Activated CD4-positive, alpha-beta T cell treated with anti-CD3 and anti-CD28 coated beads, Interleukin-2, Interleukin-4, amounts not matched to agents 100 ng/mL and 50 ng/mL, durations not matched to agents 16 hours and 8 hours (primary cell): ENCODE measurements at regions not wholly inside any gene's neighbourhood (a gene's known extent, or its start where the extent isn't known, plus 50 kb on each side); places are given as distances from the start of the nearest gene placed in this dataset.

Experiments used
- DNase-seq: peaks from one replicate; pipeline ENCODE4 v3.0.0-alpha.2; 2020; ENCODE audit warnings: low spot score

GRCh38 chr9:107691664-107692063 lies 202.1 kb upstream of the KLF4 start:
- no peak for DNase-seq

DNA sequence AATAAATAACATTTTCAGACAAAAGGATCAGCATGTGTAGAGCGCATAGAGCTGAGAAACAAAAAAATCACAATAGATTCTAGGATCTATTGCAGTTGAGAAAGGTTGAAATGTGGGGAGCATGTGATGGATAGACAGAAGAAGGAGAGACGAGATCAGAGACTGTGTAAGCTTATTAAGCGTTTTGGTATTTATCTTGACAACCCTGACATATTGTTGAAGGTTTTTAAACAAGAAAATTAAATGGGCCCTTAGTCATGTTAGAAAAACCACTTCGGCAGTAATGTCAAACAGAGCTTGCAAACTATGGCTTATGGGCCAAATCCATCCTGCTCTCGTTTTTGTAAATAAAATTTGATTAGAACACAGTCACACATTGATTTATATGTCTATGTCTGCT lies 200.5 kb upstream of the KLF4 start:
- no peak for DNase-seq

DNA sequence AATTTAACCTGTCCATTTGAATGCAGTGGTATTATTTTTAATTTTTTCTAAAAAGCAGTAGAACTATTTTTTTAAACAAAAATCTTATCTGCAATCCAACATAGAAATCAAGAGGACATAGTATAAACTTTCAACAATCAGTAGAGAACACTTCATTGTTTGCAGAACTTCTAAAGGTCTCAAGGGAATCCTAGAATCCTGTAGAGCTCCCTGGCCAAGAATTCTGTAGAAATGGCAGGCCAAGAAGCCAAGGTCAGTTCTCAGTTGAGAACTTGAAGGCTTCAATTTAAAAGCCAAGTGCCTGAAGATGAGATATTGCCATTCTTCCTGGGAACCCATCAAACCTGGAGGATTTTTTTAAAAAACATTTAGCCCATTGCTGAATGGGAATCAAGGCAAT lies 199.2 kb upstream of the KLF4 start:
- no peak for DNase-seq

DNA sequence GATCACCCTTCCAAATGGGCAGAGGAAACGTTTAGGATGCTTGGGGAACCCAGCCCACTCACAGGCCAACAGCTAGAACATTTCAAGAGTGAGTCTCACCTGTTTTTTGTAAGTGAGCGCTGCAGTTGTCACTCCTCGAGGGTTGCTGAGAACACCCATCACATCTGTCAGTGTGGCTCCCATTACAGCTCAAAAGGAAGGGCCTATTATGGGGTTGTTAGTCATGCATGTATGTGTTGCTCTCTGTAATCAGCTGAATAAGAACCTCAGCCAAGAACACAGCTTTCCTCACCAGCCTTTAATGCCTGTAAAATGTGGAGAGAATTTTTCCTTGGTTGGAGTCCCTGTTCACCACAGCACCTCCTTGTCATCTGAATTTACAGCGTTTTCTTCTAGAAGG lies 196.3 kb upstream of the KLF4 start:
- DNase-seq: no peak

GRCh38 chr9:107685376-107685775 lies 195.8 kb upstream of the KLF4 start:
- no peak for DNase-seq

DNA sequence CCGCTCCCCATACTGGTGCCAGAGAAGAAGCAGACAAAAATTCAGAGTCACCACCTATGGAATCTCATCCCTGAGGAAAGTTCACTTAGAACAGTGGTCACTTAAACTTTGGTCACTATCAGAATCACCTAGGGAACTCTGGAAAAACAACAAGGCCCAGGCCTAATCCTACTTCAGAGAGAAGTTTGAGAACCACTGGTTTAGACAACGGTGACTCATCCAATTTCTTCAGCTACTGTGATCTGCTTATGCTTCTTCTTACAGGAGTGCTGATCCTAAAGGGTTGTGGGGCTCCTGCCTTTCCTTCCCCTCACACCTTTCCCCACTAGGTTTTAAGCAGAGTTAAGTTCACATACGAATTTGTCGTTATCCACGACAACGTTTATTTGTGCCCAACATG lies 194.7 kb upstream of the KLF4 start:
- DNase-seq: no peak

- DNase-seq: no peak
These were observed 194.0 kb upstream of the KLF4 start for GRCh38 chr9:107683566-107683965.

DNA sequence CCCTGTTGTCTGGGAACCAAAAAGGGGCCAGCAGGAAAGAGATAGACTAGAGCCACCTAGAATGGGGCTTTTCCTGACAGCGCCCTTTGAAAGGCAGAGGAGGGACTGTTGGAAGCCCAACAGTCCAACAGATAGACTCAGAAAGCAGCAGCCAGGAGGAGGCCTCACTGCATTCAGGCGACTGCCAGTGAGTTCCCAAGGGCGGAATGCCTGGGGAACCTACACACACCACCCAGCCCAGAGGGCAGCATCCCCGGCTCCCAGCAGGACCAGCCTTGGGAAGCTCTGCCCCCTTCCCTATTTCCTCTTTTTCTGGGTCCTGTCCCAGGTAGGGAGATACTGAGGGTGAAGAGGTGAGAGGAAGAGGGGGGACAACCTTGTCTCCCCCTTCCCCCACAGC lies 192.4 kb upstream of the KLF4 start:
- DNase-seq: no peak

GRCh38 chr9:107675351-107676259 lies 186.0 kb upstream of the KLF4 start:
- no peak for DNase-seq

- DNase-seq: no peak
These were observed 185.2 kb upstream of the KLF4 start for GRCh38 chr9:107674721-107675277.

DNA sequence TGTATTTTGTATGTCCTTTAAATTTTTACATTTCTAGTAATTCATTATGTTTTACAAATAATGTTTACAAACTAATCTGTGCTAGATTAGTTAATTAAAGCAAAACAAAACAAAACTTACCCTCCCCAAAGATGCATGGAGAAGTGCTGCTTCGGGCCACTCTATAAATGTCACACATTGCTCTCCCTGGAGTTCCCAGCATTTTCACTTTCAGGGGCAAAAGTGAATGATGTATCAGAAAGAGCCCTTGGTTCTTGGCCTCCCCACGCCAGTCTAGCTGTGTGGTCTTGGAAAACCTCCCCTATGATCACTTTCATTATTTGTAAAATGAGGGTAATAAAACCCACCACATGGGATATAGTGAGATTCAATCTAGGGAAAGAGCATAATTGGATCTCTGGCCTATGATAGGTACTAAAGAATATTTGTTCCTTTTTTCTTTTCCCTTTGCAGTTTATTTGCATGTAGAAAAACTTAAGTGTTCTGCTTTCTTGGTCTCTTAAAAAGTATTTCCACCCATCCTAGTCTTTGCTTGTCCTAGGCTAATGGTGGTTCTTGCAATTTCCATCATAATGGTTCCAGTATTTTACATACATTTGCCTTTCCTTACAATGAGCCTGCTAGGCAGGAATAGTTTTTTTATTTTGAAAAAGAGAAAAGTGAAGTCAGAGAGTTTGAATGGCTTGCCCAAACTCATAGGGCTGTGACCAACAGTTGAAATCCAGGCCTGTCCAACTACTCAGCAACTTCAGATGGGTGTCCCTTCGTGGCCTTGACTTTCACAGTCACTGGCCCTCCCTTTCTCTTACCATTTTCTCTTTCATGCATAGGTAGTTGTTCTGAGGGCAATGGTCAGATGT lies 184.5 kb upstream of the KLF4 start:
- no peak for DNase-seq

DNA sequence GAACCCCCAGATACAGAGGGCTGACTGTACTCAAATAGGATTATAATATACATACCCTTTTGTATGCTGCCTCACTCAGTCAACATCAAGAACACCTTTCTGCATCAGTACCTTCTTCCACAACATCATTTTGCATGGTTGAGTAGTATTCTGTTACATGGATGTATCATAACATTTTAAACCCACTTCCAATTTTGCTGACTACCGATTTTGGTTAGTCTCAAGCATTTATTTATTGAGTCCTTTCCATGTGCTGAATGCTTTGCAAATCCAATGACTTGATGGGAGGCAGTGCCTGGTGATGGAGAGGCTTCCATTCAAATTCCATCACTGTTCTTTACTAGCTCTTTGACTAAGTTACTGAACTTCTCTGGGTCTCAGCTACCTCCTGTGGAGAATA lies 182.0 kb upstream of the KLF4 start:
- DNase-seq: no peak

- DNase-seq: no peak
These were observed 179.9 kb upstream of the KLF4 start for GRCh38 chr9:107669422-107669821.

DNA sequence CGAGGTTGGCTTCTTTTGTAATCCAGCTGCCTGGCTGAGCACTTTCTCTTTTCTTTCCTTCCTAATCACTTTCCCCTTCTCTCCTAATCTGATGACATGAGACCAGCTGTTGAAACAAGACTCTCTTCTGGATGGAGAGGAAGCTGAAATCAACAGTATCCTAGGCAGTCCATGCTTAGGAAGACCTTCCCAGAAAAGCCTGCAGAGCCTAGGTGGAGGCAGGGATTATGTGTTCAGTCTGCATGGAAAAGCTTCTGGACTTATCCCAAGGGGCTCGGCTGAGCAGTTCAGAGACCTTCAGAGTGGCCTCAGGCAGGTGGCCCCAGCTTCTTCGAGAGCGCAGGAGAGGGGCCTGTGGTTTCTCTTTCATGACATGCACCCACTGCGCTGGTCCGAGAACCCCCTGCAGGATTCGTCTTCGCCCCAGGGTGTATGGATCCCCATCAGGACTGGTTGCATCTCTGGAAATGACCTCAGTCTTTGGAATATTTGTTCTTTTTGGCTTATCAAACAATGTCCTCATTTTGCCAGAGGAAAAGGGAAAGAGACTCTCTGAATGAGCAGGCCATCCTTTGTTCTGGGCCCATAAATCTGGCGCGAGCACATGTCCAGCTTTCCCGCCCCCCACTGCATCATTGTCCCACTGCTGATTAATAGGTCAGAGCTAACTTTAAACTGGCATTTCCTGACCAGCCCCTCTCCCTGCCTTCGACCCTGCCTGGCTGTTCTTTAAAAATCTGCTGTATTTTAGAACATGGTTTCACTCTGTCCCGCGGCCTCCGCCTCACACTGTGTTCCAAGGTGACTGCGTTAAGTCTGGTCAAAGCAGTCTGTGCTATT lies 177.9 kb upstream of the KLF4 start:
- DNase-seq: no peak

- DNase-seq: no peak
These were observed 175.5 kb upstream of the KLF4 start for GRCh38 chr9:107665057-107665456.

GRCh38 chr9:107660976-107661375 lies 171.4 kb upstream of the KLF4 start:
- DNase-seq: no peak

- DNase-seq: no peak
These were observed 163.8 kb upstream of the KLF4 start for GRCh38 chr9:107653263-107653821.

DNA sequence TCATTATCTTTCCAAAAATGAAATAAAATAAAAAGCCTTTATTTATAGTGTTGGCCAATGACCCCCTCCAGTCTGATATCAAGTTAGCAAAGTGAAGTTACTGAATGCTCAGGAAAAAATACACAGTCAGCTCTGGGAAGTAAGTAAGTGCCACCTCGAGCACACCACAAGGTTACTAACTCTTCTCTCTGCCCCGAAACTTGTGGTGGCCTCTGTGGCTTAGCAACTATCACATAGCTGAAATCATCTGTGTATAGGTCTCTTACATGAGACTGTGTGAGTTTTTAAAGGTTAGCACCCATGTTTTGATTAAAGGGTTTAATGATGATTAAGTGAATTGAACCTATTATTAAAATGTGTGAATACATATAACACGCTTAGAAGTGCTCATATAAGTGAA lies 161.4 kb upstream of the KLF4 start:
- no peak for DNase-seq

GRCh38 chr9:107650321-107650720 lies 160.8 kb upstream of the KLF4 start:
- DNase-seq: no peak

- DNase-seq: no peak
These were observed 158.7 kb upstream of the KLF4 start for GRCh38 chr9:107648153-107648715.

- no peak for DNase-seq
These were observed 158.0 kb upstream of the KLF4 start for GRCh38 chr9:107647611-107648010.
